Keratinocyte (primary cell): ENCODE measurements at regions not wholly inside any gene's neighbourhood (a gene's known extent, or its start where the extent isn't known, plus 50 kb on each side); places are given as distances from the start of the nearest gene placed in this dataset.

ENCODE experiments used
- DNase-seq: peaks from one replicate; pipeline ENCODE4 v3.0.0-alpha.2; 2011; ENCODE audit warnings: low read depth, missing footprints, low spot score
- FAIRE-seq: peaks from 2 replicates; lab custom pipeline; 2011; peaks lifted over from hg19 to GRCh38; lab: Jason Lieb, UNC
- H2AFZ ChIP-seq: 2 replicates; pipeline ENCODE4 v1.6.0; 2012; ENCODE audit warnings: low read length, control low read depth, inconsistent platforms; ENCODE audit not compliant: control insufficient read depth
- H3K27ac ChIP-seq: 2 replicates; pipeline ENCODE4 v1.5.1; 2011; ENCODE audit warnings: low read length; ENCODE audit not compliant: control insufficient read depth, insufficient read depth
- H3K27me3 ChIP-seq: 3 replicates; pipeline ENCODE4 v1.6.0; 2011; ENCODE audit warnings: low read length; ENCODE audit not compliant: control insufficient read depth, insufficient read depth; ENCODE audit errors: extremely low read depth
- H3K36me3 ChIP-seq, 2 experiments: 2 replicates in 1 of 2; 3 replicates in 1 of 2; pipeline ENCODE4 v1.5.1; 2011; ENCODE audit warnings: low read length in 2 of 2, mild to moderate bottlenecking in 1 of 2; ENCODE audit not compliant: control insufficient read depth in 2 of 2, insufficient read depth in 2 of 2; ENCODE audit errors: extremely low read depth in 1 of 2
- H3K4me1 ChIP-seq: 3 replicates; pipeline ENCODE4 v1.5.1; 2011; ENCODE audit warnings: low read length; ENCODE audit not compliant: control insufficient read depth, insufficient read depth; ENCODE audit errors: extremely low read depth
- H3K4me2 ChIP-seq: 3 replicates; pipeline ENCODE4 v1.6.0; 2011; ENCODE audit warnings: low read depth, low read length; ENCODE audit not compliant: control insufficient read depth, insufficient read depth; ENCODE audit errors: extremely low read depth
- H3K4me3 ChIP-seq, 3 experiments: fragments of 200-600 bp in 1 of 3; sonication (generic) in 1 of 3; 2 replicates in 2 of 3; 3 replicates in 1 of 3; pipeline ENCODE4 v1.5.1; 2011 to 2016; ENCODE audit warnings: low read length in 3 of 3, mild to moderate bottlenecking in 3 of 3, control low read depth in 2 of 3, inconsistent platforms in 1 of 3, low read depth in 1 of 3, mixed read lengths in 1 of 3, mixed run types in 1 of 3, moderate library complexity in 1 of 3; ENCODE audit not compliant: control insufficient read depth in 2 of 3, insufficient read depth in 2 of 3; ENCODE audit errors: extremely low read depth in 1 of 3
- H3K79me2 ChIP-seq: 2 replicates; pipeline ENCODE4 v1.6.0; 2012; ENCODE audit warnings: low read length; ENCODE audit not compliant: control insufficient read depth, insufficient read depth
- H3K9ac ChIP-seq: 3 replicates; pipeline ENCODE4 v1.6.0; 2011; ENCODE audit warnings: low read length; ENCODE audit not compliant: control insufficient read depth, insufficient read depth; ENCODE audit errors: extremely low read depth
- H3K9me1 ChIP-seq: 3 replicates; pipeline ENCODE4 v1.6.0; 2011; ENCODE audit warnings: low read length; ENCODE audit not compliant: control insufficient read depth, insufficient read depth; ENCODE audit errors: extremely low read depth
- H3K9me3 ChIP-seq: 2 replicates; pipeline ENCODE4 v1.5.1; 2012; ENCODE audit warnings: low read depth, low read length; ENCODE audit not compliant: control insufficient read depth
- H4K20me1 ChIP-seq: 3 replicates; pipeline ENCODE4 v1.6.0; 2011; ENCODE audit warnings: low read length; ENCODE audit not compliant: control insufficient read depth, insufficient read depth; ENCODE audit errors: extremely low read depth
- EZH2 ChIP-seq: IDR thresholded peaks from one replicate; pipeline ENCODE4 v1.6.1; 2012; ENCODE audit warnings: inconsistent platforms, mild to moderate bottlenecking, low read length, moderate library complexity
- dilution Hi-C: fragments of 300-500 bp; cut with MboI; formaldehyde crosslinking; loops from one replicate; pipeline ENCODE4 v1.7.0; 2020; ENCODE audit warnings: low sequenced_read_pairs; ENCODE audit not compliant: extremely low pct_ligation_motif_present
- TF ChIP-seq, protein P1 (sequence below), 3 experiments: IDR thresholded peaks in 1 of 3; conservative IDR thresholded peaks in 1 of 3; optimal IDR thresholded peaks in 1 of 3; 2 replicates in 2 of 3; 3 replicates in 1 of 3; pipeline versions ENCODE3 to v1.5.1; 2011; ENCODE audit warnings: low read length in 3 of 3, mild to moderate bottlenecking in 3 of 3, moderate library complexity in 2 of 3, control low read depth in 1 of 3, inconsistent platforms in 1 of 3; ENCODE audit not compliant: insufficient read depth in 2 of 3; ENCODE audit errors: extremely low read depth in 1 of 3

- no peaks in the 10 kb centered on the region for H3K79me2 ChIP-seq
- no peaks in the 10 kb centered on the region for H4K20me1 ChIP-seq
- no peaks in the 10 kb centered on the region for H3K9me3 ChIP-seq
- H3K9ac ChIP-seq = no peak overlapping the region
- no peaks in the 10 kb centered on the region for H3K9me1 ChIP-seq
- H3K4me1 ChIP-seq = no peaks in the 10 kb centered on the region
- H3K27me3 ChIP-seq = no peaks in the 10 kb centered on the region
- FAIRE-seq = no peak
- no peak overlapping the region for H3K27ac ChIP-seq
- TF ChIP-seq EZH2 = no peak
- TF ChIP-seq, protein P1, sequence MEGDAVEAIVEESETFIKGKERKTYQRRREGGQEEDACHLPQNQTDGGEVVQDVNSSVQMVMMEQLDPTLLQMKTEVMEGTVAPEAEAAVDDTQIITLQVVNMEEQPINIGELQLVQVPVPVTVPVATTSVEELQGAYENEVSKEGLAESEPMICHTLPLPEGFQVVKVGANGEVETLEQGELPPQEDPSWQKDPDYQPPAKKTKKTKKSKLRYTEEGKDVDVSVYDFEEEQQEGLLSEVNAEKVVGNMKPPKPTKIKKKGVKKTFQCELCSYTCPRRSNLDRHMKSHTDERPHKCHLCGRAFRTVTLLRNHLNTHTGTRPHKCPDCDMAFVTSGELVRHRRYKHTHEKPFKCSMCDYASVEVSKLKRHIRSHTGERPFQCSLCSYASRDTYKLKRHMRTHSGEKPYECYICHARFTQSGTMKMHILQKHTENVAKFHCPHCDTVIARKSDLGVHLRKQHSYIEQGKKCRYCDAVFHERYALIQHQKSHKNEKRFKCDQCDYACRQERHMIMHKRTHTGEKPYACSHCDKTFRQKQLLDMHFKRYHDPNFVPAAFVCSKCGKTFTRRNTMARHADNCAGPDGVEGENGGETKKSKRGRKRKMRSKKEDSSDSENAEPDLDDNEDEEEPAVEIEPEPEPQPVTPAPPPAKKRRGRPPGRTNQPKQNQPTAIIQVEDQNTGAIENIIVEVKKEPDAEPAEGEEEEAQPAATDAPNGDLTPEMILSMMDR (optimal IDR thresholded peaks at IDR 0.05 in 1 of 3, IDR thresholded peaks at IDR 0.05 in 1 of 3, conservative IDR thresholded peaks at IDR 0.05 in 1 of 3; ENCODE audit: extremely low read depth in 1 of 3, insufficient read depth in 2 of 3, low read length in 3 of 3) = no peak
- DNase-seq = no peak
- dilution Hi-C loops = no loop called here
- H3K4me3 ChIP-seq = no peak overlapping the region
- no peak overlapping the region for H2AFZ ChIP-seq
- no peaks in the 10 kb centered on the region for H3K36me3 ChIP-seq
- H3K4me2 ChIP-seq = no peak overlapping the region
These were observed 742.0 kb upstream of the FANCL start for GRCh38 chr2:58983111-58983510.

GRCh38 chr2:58981237-58981636 lies 740.1 kb upstream of the FANCL start:
- H4K20me1 ChIP-seq = no peaks in the 10 kb centered on the region

More at GRCh38 chr2:58981237-58981636, 740.1 kb upstream of the FANCL start:
- no peaks in the 10 kb centered on the region for H3K9me3 ChIP-seq
- H3K27ac ChIP-seq = no peak overlapping the region
- FAIRE-seq = no peak
- H3K4me3 ChIP-seq = no peak overlapping the region
- dilution Hi-C loops = no loop called here
- H3K4me1 ChIP-seq = no peaks in the 10 kb centered on the region
- H2AFZ ChIP-seq = no peak overlapping the region
- no peaks in the 10 kb centered on the region for H3K9me1 ChIP-seq
- H3K27me3 ChIP-seq = no peaks in the 10 kb centered on the region
- no peak for DNase-seq
- H3K4me2 ChIP-seq = no peak overlapping the region
- H3K9ac ChIP-seq = no peak overlapping the region
- no peaks in the 10 kb centered on the region for H3K36me3 ChIP-seq
- TF ChIP-seq, protein P1 (optimal IDR thresholded peaks at IDR 0.05 in 1 of 3, IDR thresholded peaks at IDR 0.05 in 1 of 3, conservative IDR thresholded peaks at IDR 0.05 in 1 of 3; ENCODE audit: extremely low read depth in 1 of 3, insufficient read depth in 2 of 3, low read length in 3 of 3) = no peak
- no peak for TF ChIP-seq EZH2
- no peaks in the 10 kb centered on the region for H3K79me2 ChIP-seq
